HCT116 (cell line): ENCODE measurements at regions not wholly inside any gene's neighbourhood (a gene's known extent, or its start where the extent isn't known, plus 50 kb on each side); places are given as distances from the start of the nearest gene placed in this dataset.

Experiments used
- CBX3 ChIP-seq: IDR thresholded peaks from 2 replicates; pipeline ENCODE4 v1.6.1; 2012; ENCODE audit warnings: low read depth
- CEBPB ChIP-seq: IDR thresholded peaks from 2 replicates; pipeline ENCODE4 v1.6.1; 2012; ENCODE audit warnings: low read depth
- EZH2 ChIP-seq: fragments of 200-600 bp; sonication (generic); IDR thresholded peaks from 2 replicates; pipeline ENCODE4 v1.6.1; 2017; ENCODE audit warnings: antibody characterized with exemption, mixed run types
- EZH2phosphoT487 ChIP-seq: fragments of 200-600 bp; IDR thresholded peaks from 2 replicates; pipeline ENCODE4 v1.6.1; 2018; ENCODE audit warnings: antibody characterized with exemption, borderline replicate concordance
- FOSL1 ChIP-seq: IDR thresholded peaks from 2 replicates; pipeline ENCODE4 v1.6.1; 2012; ENCODE audit warnings: low read depth
- JUND ChIP-seq: IDR thresholded peaks from 2 replicates; pipeline ENCODE4 v1.6.1; 2012
- POLR2A ChIP-seq: IDR thresholded peaks from 2 replicates; pipeline ENCODE4 v1.7.0; 2011; ENCODE audit warnings: borderline replicate concordance; ENCODE audit not compliant: insufficient read depth, insufficient read length; ENCODE audit errors: extremely low read depth
- POLR2AphosphoS5 ChIP-seq: IDR thresholded peaks from 2 replicates; pipeline ENCODE4 v1.6.1; 2011; ENCODE audit warnings: mild to moderate bottlenecking, low read depth, low read length, moderate library complexity
- SIN3A ChIP-seq: IDR thresholded peaks from 2 replicates; pipeline ENCODE4 v1.6.1; 2012; ENCODE audit warnings: low read depth
- SP1 ChIP-seq: IDR thresholded peaks from 2 replicates; pipeline ENCODE4 v1.6.1; 2012; ENCODE audit warnings: low read depth
- TCF7L2 ChIP-seq: IDR thresholded peaks from 2 replicates; pipeline ENCODE4 v1.7.0; 2011; ENCODE audit warnings: borderline replicate concordance, inconsistent platforms; ENCODE audit not compliant: insufficient read depth, insufficient read length; ENCODE audit errors: extremely low read depth
- TF ChIP-seq, protein P1 (sequence below), 3 experiments: fragments of 200-600 bp in 1 of 3; sonication (generic) in 1 of 3; IDR thresholded peaks in 2 of 3; conservative IDR thresholded peaks in 1 of 3; 2 replicates each; pipeline ENCODE4 v1.5.1; 2012 to 2017; ENCODE audit warnings: low read depth in 2 of 3, low read length in 2 of 3, antibody characterized with exemption in 1 of 3, borderline replicate concordance in 1 of 3, control low read depth in 1 of 3, mild to moderate bottlenecking in 1 of 3, mixed read lengths in 1 of 3, mixed run types in 1 of 3, moderate library complexity in 1 of 3; ENCODE audit not compliant: insufficient read depth in 1 of 3
- TF ChIP-seq, protein P2 (sequence below): IDR thresholded peaks from 2 replicates; pipeline ENCODE4 v1.6.1; 2012
- TF ChIP-seq, protein P3 (sequence below): IDR thresholded peaks from 2 replicates; pipeline ENCODE4 v1.6.1; 2012

DNA sequence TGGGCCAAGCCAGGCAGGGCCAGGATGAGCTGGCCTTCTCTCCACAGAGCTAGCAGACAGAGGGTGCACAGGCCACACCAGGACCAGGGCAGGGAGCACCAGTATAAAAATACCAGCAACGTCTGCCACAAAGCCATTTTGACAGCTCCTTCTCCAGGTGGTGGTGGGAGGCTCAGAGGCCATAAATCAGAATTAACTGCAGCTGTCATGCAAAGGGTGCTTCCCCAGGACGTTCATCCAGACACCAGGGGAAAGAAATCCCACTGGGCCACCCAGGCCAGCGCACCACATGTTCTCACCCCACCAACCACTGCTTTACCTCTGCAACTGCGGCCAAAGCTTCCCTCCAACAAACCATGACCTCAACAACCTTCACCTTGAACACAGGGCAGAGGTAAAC lies 403.7 kb upstream of the TRPC7 start:
- TF ChIP-seq, protein P1, sequence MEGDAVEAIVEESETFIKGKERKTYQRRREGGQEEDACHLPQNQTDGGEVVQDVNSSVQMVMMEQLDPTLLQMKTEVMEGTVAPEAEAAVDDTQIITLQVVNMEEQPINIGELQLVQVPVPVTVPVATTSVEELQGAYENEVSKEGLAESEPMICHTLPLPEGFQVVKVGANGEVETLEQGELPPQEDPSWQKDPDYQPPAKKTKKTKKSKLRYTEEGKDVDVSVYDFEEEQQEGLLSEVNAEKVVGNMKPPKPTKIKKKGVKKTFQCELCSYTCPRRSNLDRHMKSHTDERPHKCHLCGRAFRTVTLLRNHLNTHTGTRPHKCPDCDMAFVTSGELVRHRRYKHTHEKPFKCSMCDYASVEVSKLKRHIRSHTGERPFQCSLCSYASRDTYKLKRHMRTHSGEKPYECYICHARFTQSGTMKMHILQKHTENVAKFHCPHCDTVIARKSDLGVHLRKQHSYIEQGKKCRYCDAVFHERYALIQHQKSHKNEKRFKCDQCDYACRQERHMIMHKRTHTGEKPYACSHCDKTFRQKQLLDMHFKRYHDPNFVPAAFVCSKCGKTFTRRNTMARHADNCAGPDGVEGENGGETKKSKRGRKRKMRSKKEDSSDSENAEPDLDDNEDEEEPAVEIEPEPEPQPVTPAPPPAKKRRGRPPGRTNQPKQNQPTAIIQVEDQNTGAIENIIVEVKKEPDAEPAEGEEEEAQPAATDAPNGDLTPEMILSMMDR (IDR thresholded peaks at IDR 0.05 in 2 of 3, conservative IDR thresholded peaks at IDR 0.05 in 1 of 3; ENCODE audit: borderline replicate concordance in 1 of 3, insufficient read depth in 1 of 3, low read depth in 2 of 3, low read length in 2 of 3), result no peak
- TF ChIP-seq FOSL1 (no peak), POLR2A (no peak), POLR2AphosphoS5 (no peak), JUND (no peak), TCF7L2 (no peak), CEBPB (no peak), EZH2phosphoT487 (no peak), SIN3A (no peak), SP1 (no peak), CBX3 (no peak), EZH2 (no peak)
- TF ChIP-seq, protein P2, sequence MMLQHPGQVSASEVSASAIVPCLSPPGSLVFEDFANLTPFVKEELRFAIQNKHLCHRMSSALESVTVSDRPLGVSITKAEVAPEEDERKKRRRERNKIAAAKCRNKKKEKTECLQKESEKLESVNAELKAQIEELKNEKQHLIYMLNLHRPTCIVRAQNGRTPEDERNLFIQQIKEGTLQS, result no peak
- TF ChIP-seq, protein P3, sequence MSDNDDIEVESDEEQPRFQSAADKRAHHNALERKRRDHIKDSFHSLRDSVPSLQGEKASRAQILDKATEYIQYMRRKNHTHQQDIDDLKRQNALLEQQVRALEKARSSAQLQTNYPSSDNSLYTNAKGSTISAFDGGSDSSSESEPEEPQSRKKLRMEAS, result no peak
